ENCODE measurements at regions not wholly inside any gene's neighbourhood (a gene's known extent, or its start where the extent isn't known, plus 50 kb on each side); places are given as distances from the start of the nearest gene placed in this dataset.

- TF ChIP-seq, protein P1, sequence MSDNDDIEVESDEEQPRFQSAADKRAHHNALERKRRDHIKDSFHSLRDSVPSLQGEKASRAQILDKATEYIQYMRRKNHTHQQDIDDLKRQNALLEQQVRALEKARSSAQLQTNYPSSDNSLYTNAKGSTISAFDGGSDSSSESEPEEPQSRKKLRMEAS (CRISPR knock-in tag; IDR thresholded peaks at IDR 0.05): peak; percentile 55; the same call in 1 of the 2 replicates
- TF ChIP-seq, protein P2, sequence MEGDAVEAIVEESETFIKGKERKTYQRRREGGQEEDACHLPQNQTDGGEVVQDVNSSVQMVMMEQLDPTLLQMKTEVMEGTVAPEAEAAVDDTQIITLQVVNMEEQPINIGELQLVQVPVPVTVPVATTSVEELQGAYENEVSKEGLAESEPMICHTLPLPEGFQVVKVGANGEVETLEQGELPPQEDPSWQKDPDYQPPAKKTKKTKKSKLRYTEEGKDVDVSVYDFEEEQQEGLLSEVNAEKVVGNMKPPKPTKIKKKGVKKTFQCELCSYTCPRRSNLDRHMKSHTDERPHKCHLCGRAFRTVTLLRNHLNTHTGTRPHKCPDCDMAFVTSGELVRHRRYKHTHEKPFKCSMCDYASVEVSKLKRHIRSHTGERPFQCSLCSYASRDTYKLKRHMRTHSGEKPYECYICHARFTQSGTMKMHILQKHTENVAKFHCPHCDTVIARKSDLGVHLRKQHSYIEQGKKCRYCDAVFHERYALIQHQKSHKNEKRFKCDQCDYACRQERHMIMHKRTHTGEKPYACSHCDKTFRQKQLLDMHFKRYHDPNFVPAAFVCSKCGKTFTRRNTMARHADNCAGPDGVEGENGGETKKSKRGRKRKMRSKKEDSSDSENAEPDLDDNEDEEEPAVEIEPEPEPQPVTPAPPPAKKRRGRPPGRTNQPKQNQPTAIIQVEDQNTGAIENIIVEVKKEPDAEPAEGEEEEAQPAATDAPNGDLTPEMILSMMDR (IDR thresholded peaks at IDR 0.05 in 2 of 3, conservative IDR thresholded peaks at IDR 0.05 in 1 of 3; ENCODE audit: insufficient read depth in 2 of 3, low read depth in 1 of 3, low read length in 3 of 3): peak; percentile 60 to 74 (median 71)
- TF ChIP-seq TAL1 (IDR thresholded peaks at IDR 0.05) (0 out of 2 replicates have a peak, but pooled peaks have one; percentile 17), NR3C1 (CRISPR knock-in tag; IDR thresholded peaks at IDR 0.05) (no peak), MYC (IDR thresholded peaks at IDR 0.05; ENCODE audit: low read depth, low read length) (peak; percentile 92), MYC (CRISPR knock-in tag; IDR thresholded peaks at IDR 0.05; ENCODE audit: borderline replicate concordance, low read depth) (no peak), CXXC5 (CRISPR knock-in tag; IDR thresholded peaks at IDR 0.05) (peak; percentile 59), EP400 (IDR thresholded peaks at IDR 0.05) (peak; percentile 21; the same call in 1 of the 2 replicates), TCF3 (CRISPR knock-in tag; IDR thresholded peaks at IDR 0.05) (peak; percentile 31; the same call in 1 of the 2 replicates), CBFA2T2 (conservative IDR thresholded peaks at IDR 0.05) (0 out of 2 replicates have a peak, but pooled peaks have one; percentile 27), IRF9 (tag; IDR thresholded peaks at IDR 0.05) (no peak), ZNF24 (IDR thresholded peaks at IDR 0.05) (no peak), ZNF274 (IDR thresholded peaks at IDR 0.05; ENCODE audit: borderline replicate concordance, low read depth, low read length) (no peak)
- TF ChIP-seq, protein P3, sequence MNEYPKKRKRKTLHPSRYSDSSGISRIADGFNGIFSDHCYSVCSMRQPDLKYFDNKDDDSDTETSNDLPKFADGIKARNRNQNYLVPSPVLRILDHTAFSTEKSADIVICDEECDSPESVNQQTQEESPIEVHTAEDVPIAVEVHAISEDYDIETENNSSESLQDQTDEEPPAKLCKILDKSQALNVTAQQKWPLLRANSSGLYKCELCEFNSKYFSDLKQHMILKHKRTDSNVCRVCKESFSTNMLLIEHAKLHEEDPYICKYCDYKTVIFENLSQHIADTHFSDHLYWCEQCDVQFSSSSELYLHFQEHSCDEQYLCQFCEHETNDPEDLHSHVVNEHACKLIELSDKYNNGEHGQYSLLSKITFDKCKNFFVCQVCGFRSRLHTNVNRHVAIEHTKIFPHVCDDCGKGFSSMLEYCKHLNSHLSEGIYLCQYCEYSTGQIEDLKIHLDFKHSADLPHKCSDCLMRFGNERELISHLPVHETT (CRISPR knock-in tag; conservative IDR thresholded peaks at IDR 0.05 in 1 of 2, IDR thresholded peaks at IDR 0.05 in 1 of 2): no peak
- TF ChIP-seq, protein P4, sequence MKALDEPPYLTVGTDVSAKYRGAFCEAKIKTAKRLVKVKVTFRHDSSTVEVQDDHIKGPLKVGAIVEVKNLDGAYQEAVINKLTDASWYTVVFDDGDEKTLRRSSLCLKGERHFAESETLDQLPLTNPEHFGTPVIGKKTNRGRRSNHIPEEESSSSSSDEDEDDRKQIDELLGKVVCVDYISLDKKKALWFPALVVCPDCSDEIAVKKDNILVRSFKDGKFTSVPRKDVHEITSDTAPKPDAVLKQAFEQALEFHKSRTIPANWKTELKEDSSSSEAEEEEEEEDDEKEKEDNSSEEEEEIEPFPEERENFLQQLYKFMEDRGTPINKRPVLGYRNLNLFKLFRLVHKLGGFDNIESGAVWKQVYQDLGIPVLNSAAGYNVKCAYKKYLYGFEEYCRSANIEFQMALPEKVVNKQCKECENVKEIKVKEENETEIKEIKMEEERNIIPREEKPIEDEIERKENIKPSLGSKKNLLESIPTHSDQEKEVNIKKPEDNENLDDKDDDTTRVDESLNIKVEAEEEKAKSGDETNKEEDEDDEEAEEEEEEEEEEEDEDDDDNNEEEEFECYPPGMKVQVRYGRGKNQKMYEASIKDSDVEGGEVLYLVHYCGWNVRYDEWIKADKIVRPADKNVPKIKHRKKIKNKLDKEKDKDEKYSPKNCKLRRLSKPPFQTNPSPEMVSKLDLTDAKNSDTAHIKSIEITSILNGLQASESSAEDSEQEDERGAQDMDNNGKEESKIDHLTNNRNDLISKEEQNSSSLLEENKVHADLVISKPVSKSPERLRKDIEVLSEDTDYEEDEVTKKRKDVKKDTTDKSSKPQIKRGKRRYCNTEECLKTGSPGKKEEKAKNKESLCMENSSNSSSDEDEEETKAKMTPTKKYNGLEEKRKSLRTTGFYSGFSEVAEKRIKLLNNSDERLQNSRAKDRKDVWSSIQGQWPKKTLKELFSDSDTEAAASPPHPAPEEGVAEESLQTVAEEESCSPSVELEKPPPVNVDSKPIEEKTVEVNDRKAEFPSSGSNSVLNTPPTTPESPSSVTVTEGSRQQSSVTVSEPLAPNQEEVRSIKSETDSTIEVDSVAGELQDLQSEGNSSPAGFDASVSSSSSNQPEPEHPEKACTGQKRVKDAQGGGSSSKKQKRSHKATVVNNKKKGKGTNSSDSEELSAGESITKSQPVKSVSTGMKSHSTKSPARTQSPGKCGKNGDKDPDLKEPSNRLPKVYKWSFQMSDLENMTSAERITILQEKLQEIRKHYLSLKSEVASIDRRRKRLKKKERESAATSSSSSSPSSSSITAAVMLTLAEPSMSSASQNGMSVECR (CRISPR knock-in tag; IDR thresholded peaks at IDR 0.05): no peak
- TF ChIP-seq, protein P5, sequence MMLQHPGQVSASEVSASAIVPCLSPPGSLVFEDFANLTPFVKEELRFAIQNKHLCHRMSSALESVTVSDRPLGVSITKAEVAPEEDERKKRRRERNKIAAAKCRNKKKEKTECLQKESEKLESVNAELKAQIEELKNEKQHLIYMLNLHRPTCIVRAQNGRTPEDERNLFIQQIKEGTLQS (IDR thresholded peaks at IDR 0.05): peak; percentile 69
- TF ChIP-seq, protein P5 (CRISPR knock-in tag; conservative IDR thresholded peaks at IDR 0.05): no peak
These were observed 150.1 kb upstream of the SOD1 start (continued) for GRCh38 chr21:31509194-31510017.
